ENCODE measurements at regions not wholly inside any gene's neighbourhood (a gene's known extent, or its start where the extent isn't known, plus 50 kb on each side); places are given as distances from the start of the nearest gene placed in this dataset.

DNA sequence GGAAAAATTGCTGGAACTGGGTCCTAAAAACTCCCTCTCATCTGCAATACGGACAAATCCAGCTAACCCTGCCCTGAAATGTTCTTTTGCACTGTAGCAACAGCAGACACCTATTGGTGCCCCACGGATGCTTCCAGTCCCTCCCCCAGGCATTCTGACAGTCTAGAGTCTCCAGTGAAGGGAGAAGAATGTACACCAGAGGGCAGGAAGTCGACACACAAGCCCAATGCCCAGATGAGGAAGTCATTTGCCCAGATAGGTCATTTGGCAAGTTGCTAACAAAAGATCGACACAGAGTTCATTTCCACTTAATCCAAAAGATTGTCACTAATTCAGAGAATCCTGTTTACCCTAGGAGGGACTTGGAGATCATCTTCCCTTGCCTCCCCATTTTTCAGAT, 293.0 kb upstream of the PRDM1 start:
- TF ChIP-seq, protein P1, sequence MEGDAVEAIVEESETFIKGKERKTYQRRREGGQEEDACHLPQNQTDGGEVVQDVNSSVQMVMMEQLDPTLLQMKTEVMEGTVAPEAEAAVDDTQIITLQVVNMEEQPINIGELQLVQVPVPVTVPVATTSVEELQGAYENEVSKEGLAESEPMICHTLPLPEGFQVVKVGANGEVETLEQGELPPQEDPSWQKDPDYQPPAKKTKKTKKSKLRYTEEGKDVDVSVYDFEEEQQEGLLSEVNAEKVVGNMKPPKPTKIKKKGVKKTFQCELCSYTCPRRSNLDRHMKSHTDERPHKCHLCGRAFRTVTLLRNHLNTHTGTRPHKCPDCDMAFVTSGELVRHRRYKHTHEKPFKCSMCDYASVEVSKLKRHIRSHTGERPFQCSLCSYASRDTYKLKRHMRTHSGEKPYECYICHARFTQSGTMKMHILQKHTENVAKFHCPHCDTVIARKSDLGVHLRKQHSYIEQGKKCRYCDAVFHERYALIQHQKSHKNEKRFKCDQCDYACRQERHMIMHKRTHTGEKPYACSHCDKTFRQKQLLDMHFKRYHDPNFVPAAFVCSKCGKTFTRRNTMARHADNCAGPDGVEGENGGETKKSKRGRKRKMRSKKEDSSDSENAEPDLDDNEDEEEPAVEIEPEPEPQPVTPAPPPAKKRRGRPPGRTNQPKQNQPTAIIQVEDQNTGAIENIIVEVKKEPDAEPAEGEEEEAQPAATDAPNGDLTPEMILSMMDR (IDR thresholded peaks at IDR 0.05) = no peak
- TF ChIP-seq EZH2phosphoT487 (IDR thresholded peaks at IDR 0.05) = no peak

Data from neural progenitor cell (in vitro differentiated cells).